ENCODE measurements at regions not wholly inside any gene's neighbourhood (a gene's known extent, or its start where the extent isn't known, plus 50 kb on each side); places are given as distances from the start of the nearest gene placed in this dataset.

GRCh38 chr17:77617516-77617915 lies 341.0 kb upstream of the TNRC6C start:
- TF ChIP-seq NFIC (IDR thresholded peaks at IDR 0.05; ENCODE audit: low read length), result no peak
- TF ChIP-seq, protein P1, sequence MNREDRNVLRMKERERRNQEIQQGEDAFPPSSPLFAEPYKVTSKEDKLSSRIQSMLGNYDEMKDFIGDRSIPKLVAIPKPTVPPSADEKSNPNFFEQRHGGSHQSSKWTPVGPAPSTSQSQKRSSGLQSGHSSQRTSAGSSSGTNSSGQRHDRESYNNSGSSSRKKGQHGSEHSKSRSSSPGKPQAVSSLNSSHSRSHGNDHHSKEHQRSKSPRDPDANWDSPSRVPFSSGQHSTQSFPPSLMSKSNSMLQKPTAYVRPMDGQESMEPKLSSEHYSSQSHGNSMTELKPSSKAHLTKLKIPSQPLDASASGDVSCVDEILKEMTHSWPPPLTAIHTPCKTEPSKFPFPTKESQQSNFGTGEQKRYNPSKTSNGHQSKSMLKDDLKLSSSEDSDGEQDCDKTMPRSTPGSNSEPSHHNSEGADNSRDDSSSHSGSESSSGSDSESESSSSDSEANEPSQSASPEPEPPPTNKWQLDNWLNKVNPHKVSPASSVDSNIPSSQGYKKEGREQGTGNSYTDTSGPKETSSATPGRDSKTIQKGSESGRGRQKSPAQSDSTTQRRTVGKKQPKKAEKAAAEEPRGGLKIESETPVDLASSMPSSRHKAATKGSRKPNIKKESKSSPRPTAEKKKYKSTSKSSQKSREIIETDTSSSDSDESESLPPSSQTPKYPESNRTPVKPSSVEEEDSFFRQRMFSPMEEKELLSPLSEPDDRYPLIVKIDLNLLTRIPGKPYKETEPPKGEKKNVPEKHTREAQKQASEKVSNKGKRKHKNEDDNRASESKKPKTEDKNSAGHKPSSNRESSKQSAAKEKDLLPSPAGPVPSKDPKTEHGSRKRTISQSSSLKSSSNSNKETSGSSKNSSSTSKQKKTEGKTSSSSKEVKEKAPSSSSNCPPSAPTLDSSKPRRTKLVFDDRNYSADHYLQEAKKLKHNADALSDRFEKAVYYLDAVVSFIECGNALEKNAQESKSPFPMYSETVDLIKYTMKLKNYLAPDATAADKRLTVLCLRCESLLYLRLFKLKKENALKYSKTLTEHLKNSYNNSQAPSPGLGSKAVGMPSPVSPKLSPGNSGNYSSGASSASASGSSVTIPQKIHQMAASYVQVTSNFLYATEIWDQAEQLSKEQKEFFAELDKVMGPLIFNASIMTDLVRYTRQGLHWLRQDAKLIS (CRISPR knock-in tag; IDR thresholded peaks at IDR 0.05), result no peak
- TF ChIP-seq, protein P2, sequence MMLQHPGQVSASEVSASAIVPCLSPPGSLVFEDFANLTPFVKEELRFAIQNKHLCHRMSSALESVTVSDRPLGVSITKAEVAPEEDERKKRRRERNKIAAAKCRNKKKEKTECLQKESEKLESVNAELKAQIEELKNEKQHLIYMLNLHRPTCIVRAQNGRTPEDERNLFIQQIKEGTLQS (CRISPR knock-in tag; IDR thresholded peaks at IDR 0.05), result no peak
- TF ChIP-seq, protein P3, sequence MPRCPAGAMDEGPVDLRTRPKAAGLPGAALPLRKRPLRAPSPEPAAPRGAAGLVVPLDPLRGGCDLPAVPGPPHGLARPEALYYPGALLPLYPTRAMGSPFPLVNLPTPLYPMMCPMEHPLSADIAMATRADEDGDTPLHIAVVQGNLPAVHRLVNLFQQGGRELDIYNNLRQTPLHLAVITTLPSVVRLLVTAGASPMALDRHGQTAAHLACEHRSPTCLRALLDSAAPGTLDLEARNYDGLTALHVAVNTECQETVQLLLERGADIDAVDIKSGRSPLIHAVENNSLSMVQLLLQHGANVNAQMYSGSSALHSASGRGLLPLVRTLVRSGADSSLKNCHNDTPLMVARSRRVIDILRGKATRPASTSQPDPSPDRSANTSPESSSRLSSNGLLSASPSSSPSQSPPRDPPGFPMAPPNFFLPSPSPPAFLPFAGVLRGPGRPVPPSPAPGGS (CRISPR knock-in tag; IDR thresholded peaks at IDR 0.05), result no peak

Data from HepG2 (cell line).